Activated CD4-positive, alpha-beta T cell treated with anti-CD3 and anti-CD28 coated beads, Interleukin-2, Interleukin-4, amounts not matched to agents 100 ng/mL and 50 ng/mL, durations not matched to agents 16 hours and 8 hours (primary cell): ENCODE measurements at regions not wholly inside any gene's neighbourhood (a gene's known extent, or its start where the extent isn't known, plus 50 kb on each side); places are given as distances from the start of the nearest gene placed in this dataset.

Experiments used
- DNase-seq: peaks from one replicate; pipeline ENCODE4 v3.0.0-alpha.2; 2020; ENCODE audit warnings: low spot score

DNA sequence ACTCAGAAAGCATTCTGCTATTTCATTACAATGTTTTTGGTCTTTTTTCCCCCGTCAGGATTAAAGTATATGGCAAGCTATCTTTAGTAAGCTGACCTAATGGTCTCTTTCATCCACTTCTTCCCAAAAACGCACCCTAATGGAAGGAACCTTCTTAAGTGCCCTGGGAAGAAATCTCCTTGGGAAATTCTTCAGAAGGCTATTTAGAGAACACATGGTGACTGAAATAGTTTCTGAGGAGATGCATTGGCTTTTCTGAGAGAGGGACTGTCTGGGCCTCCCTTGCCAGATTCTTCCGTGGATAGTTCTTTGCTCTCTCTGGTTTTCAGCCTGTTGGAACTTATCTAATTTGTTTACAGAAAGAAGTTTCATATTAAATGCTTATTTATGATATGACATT lies 524.1 kb upstream of the MEF2C start:
- DNase-seq: no peak

DNA sequence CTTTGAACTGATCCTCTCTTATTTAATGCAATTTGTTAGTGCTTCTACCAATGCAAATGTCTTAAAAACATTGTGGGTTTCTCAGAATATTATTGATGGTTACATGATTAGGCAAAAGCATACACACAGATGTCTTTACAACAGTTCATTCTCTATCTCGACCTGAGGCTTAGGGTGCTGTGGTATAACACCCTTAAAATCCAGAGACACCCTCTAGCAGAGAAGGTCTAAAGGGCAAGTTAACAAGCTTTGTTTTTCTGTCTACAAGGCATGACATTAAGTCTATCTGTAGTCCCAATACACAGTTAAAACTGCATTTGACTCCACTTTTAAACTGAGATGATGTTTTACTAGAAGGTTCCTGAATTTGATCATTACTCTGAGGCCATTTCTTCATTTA lies 518.7 kb upstream of the MEF2C start:
- DNase-seq: no peak

DNA sequence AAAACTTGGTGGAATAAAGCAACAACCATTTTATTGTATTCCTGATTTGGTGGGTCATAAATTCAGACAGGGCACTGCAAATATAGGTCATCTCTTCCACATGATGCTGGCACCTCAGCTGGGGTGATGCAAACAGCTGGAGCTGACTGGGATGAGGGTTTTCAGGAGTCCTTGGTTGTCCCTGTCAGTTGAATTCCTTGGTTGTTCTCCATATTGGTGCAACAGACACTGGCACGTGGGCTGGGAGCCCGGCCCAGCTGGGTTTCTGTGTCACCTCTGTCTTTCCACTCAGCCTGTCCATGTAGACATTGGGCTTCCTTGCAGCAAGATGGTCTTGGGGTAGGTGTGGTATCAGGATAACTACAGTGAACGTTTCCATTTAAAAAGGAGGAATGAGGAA lies 518.0 kb upstream of the MEF2C start:
- no peak for DNase-seq

DNA sequence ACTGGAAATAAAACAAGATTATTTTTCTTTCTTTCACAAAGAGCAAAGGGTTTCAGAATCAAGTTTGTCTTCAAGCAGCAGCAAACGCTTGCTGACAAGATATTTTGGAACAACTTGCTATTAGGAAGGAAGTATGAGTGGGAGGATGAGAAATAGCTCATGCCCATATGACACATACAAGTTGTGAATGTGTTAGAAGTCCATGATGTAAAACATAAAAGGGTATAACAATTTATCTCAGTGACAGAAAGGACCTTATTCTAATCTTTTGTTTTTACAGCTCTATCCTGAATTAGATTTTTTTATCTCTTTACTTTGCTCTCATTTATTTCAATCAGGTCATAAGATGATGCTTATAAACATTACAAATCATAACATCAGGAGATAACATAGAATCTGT lies 516.6 kb upstream of the MEF2C start:
- DNase-seq: no peak

DNA sequence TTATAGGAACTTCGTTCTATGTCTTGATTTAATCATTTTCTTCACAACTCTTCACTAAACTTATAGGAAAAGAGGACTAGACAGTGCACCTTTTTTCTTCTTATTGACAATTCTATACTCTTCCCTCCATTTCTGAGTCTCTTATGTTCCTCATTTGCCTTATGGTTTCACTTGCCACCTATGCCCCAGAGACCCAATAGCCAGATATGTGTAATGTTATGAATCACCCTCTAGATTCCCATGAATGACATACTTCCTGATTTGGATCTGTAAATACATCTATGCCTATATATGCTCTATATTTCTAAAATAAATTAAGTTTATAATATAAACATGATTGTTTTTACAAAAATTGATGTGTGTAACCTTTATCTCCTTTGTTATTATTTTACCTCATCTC lies 514.1 kb upstream of the MEF2C start:
- no peak for DNase-seq

DNA sequence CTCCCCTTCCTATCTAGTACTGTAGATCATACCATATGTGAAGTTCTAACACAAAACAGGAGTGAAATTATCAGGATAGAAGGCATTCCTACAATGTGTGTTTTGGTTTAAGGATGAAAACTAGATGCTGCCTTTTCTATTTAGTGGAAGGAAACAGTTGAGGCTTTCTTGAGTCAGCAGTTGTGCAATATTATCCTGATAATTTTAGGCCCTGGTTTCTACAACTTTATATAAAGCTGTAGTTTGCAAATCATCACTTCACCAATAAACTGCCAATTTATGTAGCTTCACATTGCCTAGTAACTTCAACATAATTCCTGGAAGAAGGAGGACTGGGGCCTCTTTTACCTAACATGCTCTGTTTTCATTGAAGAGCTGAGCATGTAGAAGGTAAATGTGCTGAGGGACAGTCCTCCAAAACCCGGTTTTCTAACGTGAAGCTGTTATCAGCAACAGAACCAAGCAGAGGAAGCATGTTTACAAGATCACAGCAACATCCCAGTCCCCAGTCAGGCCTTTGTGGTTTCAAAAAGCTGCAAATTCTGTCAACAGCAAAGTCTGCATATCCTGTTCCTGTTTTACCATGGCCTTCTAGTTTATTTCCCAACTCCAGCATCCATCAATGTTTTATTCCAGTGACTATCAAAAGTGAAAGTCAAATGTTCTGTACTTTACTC lies 513.4 kb upstream of the MEF2C start:
- DNase-seq: no peak

DNA sequence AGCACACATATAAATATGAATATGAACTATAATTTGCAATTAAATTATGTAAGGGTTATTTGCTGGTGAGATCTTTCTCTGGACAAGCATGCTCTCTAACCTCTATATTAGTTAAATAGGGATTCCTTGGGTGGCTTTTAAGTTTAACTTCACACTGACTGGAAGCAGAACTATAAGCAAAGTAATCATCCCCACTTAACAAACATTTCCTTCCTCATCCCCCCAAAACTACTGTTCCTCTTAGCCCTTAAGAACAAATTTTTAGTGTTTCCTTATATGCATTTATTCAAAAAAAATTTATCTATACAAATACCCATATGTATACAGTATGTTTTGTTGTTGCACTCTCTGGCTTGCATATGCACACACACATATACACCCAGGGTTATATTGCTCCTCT lies 512.1 kb upstream of the MEF2C start:
- DNase-seq: no peak

DNA sequence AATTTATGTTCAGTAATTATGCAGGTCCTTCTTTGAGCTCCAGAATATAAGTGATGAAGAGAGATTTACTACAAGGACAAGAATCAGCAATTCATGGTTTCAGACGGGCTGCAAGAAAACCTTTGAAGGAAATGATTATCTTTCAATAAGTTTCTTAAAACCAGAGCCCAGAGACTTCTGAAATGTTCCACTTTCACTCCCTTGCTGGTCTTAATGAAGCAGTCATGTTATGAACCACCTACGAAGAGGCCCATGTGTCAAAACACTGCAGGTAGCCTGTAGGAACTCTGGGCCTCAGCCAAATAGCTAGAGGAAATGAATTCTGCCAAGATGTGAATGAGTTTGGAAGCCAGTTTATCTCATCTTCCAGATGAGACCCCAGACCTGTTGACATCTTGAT lies 505.9 kb upstream of the MEF2C start:
- no peak for DNase-seq

DNA sequence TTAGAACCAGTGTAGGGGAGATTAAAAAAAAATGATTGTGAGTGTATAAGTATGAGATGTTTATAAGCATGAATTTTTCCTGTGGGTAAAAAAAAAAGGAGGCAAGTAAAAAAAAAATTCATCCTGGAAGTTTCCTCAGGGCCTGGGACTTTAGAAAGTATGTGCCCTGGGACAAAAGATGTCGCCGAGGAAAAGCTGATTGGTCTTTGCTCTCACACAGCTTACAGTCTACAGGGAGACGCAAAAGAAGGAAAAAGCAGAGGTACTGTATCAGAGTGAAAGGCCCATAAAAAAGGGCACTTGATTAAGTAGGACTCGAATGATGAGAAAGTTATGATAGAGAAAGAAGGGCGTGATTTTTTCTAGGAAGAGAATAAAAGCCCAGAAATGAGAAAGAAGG lies 501.4 kb upstream of the MEF2C start:
- no peak for DNase-seq

DNA sequence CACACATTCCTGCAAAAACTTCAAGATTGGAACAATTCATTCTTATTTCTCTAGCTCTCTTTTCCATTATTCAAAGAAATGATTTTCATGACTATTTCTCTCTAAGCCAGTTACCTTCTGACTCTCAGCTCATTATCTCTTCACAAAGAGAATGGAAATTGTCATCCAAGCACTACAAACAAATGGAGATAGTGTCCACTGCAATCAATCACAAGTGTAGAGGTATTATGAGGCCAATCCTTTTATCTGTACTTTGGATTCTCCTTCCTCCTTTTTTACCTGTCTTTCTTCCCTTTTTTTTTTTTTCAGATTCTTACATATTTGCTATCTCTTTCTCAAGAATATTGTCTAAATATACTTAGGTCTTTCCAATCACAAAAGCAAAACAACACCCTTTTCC lies 497.7 kb upstream of the MEF2C start:
- DNase-seq: no peak

DNA sequence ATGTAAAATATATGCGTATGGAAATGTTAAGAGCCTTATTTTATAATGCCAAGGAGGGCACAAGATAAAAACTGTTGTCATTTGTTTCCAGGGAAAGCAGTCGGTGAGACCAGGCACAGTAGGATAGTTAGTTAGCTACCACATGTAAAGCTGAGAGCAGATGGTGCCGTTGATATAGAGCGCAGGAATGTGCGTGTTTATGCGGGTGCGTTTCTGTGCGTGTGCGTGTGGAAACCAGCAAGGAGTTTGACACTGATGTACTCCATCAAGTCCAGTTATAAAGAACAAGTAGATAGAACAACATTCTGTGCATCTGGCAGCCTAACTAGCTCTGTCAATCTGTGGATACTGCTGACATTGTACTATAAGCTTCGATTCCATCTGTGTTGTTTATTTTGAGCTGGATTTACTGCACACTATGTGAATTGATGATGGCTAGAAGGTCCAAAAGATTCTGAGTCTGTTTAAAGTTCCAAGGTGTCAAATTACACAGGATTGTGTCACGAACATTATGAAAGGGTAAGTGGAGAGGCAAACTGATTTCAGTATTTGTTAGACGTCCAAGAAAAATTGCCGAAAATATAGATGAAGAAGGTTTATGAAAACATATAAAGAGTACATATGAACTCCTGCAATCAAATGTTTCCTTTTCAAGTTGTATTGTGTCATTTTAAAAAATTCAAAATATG lies 494.9 kb upstream of the MEF2C start:
- no peak for DNase-seq

DNA sequence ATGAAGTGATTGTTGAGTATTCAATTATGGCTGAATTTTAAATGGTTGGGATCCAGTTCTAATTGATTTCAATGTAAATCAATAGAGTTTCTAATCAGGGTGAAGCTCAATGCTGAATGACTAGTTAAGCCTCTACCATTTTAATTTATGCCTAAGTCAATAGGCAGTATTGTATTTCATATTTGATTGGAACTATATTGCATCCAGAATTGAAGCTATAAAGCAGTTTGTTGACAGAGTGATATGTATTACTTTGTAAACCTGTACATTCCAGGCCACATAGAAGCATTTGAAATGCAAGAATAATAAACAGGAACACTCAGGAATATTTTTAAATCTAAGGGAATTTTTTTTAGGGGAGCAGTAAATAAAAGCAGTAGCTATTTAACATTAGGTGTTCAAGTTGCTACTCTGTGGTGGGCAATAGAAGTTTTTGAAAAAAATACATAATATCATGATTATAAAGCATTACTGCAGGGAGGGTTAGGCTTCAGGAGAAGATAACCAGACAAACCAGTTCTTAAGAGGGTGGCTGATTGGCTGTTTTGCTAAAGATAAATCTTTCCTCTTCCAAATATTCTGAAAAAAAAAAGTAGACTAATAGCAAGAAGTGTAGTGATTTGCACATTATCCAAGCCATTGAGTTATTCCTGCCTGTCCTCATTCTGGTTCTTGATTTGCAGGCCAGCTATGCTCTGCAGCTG lies 492.0 kb upstream of the MEF2C start:
- DNase-seq: no peak

DNA sequence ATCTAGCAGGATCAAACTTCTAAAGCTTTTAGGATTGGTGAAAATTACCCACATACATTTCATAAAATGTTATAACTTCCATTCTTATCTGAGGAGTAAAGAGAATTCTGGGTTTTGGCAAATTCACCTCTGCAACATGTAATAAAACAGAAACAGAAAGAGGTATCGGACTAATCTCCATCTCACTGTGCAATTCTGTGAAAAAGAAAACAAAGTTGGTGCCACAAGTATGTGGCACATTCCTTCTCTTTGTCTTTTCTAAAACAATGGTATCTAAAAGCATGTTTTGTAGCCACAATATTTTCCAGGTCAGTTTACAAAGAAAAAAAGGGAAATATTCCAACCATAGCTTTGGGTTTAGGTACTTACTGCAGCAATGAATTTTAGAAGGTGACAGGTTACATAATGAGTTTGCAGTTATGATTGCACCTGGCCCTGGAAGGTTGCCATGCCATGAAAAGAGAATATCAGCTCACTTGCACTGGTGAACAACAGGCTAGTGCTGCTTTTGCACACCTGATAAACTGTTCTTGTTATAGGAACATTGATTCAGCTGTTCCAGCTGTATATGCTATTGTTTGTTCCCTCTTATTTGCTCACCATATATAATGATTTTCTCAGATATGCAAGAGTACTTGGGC lies 491.3 kb upstream of the MEF2C start:
- no peak for DNase-seq

DNA sequence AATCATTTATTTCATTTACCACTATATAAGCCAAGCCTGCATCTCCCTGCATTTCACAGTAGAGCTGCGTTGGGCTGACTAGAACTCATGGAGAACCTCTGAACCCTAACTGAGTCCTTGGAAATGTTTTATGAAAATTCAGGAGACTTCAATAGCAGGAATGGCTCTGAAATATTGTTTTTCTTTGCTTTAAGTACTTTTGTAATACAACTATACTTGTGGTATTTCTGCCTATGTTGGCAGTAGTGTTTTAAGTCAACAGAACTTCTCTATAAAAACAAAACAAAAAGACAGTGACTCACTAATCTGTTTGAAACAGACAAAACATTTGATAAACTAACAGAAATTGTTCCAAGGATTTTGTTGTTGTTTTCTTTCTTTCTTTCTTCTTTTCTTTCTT lies 489.2 kb upstream of the MEF2C start:
- DNase-seq: no peak

DNA sequence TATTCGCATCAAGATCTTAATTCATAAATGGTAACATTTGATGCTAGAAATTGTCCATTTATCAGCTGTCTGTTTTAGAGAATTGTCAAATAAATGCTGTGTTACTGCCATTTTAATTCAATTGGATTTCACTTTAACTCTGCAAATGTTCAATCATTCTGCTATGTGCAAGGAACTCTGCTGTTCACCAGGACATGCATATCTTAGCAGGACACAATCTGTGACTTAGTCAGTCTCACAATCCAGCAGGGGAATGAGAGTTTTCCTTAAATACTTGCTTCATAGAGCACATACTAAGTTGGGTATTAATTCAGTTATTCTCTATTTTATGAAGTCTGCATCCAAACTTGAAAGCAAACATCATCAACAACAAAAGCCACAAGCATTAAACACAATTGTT lies 488.7 kb upstream of the MEF2C start:
- DNase-seq: no peak

DNA sequence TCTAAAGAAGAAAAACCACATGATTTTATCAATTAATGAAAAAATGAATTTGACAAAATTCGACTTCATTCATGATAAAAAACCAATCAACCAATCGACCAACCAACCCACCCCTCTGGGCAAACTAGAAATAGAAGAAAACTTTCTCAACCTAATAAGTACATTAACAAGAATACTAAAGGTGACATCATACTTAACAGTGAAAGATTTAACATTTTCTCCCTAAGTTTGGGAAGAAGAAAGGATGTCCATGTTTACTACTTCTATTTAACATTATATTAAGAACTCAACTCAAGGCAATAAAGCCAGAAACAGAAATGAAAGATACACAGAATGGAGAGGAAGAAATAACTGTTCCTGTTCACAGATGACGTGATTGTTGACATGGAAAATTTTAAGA lies 476.1 kb upstream of the MEF2C start:
- no peak for DNase-seq

DNA sequence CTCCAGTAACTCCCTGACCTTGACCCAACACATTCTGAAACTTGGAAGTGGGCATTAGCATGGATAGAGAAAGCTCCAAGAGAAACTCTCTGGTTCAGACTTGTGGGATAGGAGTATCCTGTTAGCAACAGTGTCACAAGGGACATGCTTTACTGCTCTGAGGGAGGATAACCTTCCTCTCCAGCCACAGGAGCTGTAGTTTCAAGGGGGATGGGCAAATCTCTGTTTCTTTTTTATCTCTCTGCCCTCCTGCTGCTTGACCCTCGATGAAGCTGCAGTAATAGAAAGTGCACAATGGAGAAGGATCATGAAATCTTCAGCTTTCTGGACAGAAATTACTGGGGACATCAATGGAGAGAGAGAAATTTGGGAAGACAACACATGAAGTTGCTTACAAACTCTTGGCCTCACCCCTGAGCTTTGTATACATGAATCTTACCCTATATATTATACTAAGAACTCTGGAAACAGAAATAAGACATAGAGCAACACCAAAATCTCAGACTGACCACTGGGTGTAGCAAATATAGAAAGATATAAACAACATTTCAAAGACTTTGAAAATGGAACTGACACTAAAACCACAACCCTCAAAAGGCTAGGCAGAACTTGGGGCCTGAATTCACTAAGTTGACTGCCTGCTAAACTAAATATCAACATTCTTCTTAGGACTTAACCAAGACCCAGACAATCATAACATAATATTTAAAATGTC lies 471.0 kb upstream of the MEF2C start:
- DNase-seq: no peak

DNA sequence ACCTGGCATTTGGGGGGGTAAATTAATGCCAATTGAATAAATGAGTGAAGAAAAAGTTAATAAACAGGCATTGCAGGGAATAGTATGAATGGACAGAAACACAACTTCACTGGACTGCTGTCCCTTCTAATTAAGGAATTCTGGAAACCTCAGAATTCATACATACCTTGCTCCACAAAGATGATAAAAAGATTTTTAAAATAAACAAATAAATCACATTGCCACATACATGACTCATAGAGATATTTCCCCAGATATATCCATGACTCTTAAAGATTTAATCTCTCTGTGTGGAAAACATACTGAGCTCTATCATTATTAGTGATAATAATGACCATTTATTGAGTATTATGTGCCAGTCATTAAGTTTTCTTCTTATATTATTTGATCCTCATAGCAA lies 469.0 kb upstream of the MEF2C start:
- DNase-seq: no peak

DNA sequence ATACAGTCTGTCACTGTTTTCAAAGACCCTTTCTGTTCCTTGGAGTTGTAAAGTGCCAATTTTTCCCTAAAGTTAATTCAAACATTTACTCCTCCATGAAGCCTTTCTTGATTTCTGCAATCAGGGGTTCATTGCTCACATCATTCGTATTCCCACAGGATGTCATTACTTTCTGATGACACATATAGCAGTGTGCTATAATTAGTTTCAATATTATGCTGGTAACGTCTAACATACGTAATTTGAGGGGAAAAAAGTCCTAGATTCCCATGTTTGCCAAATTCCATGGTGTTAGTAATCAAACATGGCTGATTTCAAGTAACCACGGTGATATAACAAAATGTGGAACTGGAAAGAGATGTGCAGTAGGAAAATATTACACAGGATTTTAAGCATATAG lies 468.2 kb upstream of the MEF2C start:
- DNase-seq: no peak

DNA sequence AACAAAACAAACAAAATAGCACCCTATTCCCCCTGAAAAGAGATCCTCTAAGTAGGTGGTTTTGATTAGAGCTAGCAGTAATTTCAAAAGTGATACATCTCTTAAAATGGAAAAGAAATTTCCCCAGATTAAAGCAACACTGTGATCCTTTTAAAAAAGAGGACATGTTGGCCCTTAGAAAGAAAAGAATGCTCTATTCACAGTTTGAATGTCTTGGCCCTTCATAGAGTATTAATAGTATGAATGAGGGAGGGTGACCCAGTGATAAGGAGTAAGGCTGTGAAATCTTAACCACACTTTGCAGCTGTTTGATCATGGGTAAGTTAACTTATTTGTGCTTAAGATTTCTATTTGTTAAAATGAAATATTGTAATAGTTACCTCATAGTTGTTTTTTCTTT lies 467.7 kb upstream of the MEF2C start:
- no peak for DNase-seq

DNA sequence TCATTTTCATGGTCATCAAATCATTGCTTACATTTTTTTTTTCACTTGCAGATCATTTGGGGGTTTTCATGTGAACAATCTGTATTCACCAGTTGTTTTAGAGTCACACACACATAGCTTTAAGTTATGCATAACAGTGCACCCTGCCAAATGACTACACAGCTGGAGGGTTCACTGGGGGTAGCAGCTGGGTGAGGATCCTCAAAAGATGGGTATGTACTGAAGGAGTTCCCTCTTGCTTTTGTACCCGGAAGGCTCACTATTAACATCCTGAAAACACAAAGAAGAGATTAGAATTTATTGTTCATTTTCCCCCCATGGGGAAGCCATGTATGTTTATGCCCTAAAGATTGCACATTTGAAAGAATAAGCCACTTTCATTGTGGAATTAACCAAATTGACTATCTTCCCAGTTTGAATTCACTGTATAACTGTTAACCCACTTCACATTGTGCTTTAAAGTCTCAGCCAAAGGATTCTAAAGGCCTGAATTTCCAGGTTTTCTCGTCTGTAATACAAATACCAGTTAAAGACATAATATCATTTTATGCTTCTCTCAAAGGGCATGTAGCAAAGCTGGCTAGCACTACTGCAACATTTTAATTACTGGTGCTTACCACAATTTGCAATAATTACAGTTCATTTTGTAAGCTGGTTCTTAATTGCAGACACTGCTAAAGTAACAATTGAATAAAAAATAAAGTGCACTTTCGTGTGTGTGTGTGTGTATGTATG lies 466.4 kb upstream of the MEF2C start:
- no peak for DNase-seq

DNA sequence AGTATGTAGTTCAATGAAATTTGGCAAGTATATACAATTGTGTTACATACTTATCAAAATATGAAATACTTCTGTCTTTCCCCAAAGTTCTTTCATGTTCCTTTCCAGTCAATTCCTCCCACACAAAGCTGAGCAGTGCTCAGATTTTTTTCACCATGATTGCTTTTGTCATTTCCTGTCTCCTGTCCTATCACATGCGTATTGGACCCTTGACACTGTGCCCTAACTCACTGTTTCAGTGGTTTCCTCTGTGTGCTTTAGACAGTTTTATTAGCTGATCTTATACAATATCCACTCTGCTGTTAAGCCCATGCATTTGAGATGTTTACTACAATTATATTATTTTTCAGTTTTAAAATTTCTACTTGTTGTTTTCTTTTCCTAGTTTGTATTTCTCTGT lies 463.6 kb upstream of the MEF2C start:
- no peak for DNase-seq
